ENCODE measurements at regions not wholly inside any gene's neighbourhood (a gene's known extent, or its start where the extent isn't known, plus 50 kb on each side); places are given as distances from the start of the nearest gene placed in this dataset.

- no peak for TF ChIP-seq CTCF (IDR thresholded peaks at IDR 0.05)
- TF ChIP-seq POLR2A (IDR thresholded peaks at IDR 0.05) = no peak
These were observed 158.2 kb upstream of the MAF start for GRCh38 chr16:79758615-79759346.
